WTC11 (cell line): ENCODE measurements at regions not wholly inside any gene's neighbourhood (a gene's known extent, or its start where the extent isn't known, plus 50 kb on each side); places are given as distances from the start of the nearest gene placed in this dataset.

ENCODE experiments used
- ATAC-seq: fragments of 200-7000 bp; cut with Tn5 transposase; 2 replicates; pipeline ENCODE4 v1.10.0; 2021; ENCODE audit warnings: mild to moderate bottlenecking, moderate library complexity
- CTCF ChIA-PET: fragments of 300-600 bp; sonication (Branson Sonifier 250); formaldehyde crosslinking; loops from one replicate; lab custom pipeline; 2021; ENCODE audit warnings: antibody characterized with exemption; lab: Charles Lee
- POLR2A ChIA-PET: fragments of 350-600 bp; sonication (Branson Sonifier 250); formaldehyde crosslinking; loops from one replicate; lab custom pipeline; 2021; ENCODE audit warnings: antibody characterized with exemption; lab: Charles Lee
- DNase-seq: peaks from one replicate; pipeline ENCODE4 v3.0.0; 2021; ENCODE audit warnings: low spot score
- H3K27ac Mint-ChIP-seq: 2 replicates; pipeline ENCODE4 v1.8.0; 2021; ENCODE audit warnings: mixed read lengths
- H3K27me3 Mint-ChIP-seq: 2 replicates; pipeline ENCODE4 v1.8.0; 2021; ENCODE audit warnings: low read depth, mild to moderate bottlenecking, moderate library complexity, mixed read lengths
- H3K36me3 Mint-ChIP-seq: 2 replicates; pipeline ENCODE4 v1.8.0; 2021; ENCODE audit warnings: mixed read lengths
- H3K4me1 Mint-ChIP-seq: 2 replicates; pipeline ENCODE4 v1.8.0; 2022; ENCODE audit warnings: mixed read lengths
- H3K4me3 Mint-ChIP-seq: 2 replicates; pipeline ENCODE4 v1.8.0; 2021; ENCODE audit warnings: mild to moderate bottlenecking, moderate library complexity, mixed read lengths
- H3K9me3 Mint-ChIP-seq: 2 replicates; pipeline ENCODE4 v1.8.0; 2021; ENCODE audit warnings: mixed read lengths
- AFF4 ChIP-seq: sonication (generic); formaldehyde crosslinking; IDR thresholded peaks from 2 replicates; pipeline ENCODE4 v1.8.1; 2023; ENCODE audit warnings: mild to moderate bottlenecking, missing genetic modification reagents, borderline replicate concordance
- AR ChIP-seq: fragments of 250-450 bp; sonication (Bioruptor Pico); IDR thresholded peaks from 2 replicates; pipeline ENCODE4 v1.9.0; 2021; ENCODE audit warnings: mild to moderate bottlenecking
- CBFB ChIP-seq: sonication (generic); formaldehyde crosslinking; IDR thresholded peaks from 2 replicates; pipeline ENCODE4 v1.8.1; 2022; ENCODE audit warnings: mild to moderate bottlenecking, low read depth, missing genetic modification reagents
- EMX1 ChIP-seq: fragments of 250-450 bp; sonication (Bioruptor Pico); IDR thresholded peaks from 2 replicates; pipeline ENCODE4 v1.8.0; 2021; ENCODE audit warnings: mild to moderate bottlenecking
- GABPB1 ChIP-seq: sonication (generic); formaldehyde crosslinking; IDR thresholded peaks from 2 replicates; pipeline ENCODE4 v1.8.1; 2023; ENCODE audit warnings: mild to moderate bottlenecking, missing genetic modification reagents
- IRF1 ChIP-seq: sonication (generic); formaldehyde crosslinking; IDR thresholded peaks from 2 replicates; pipeline ENCODE4 v1.8.0; 2023; ENCODE audit warnings: missing genetic modification reagents
- NFYB ChIP-seq: sonication (generic); formaldehyde crosslinking; conservative IDR thresholded peaks from 2 replicates; pipeline ENCODE4 v1.8.0; 2022; ENCODE audit warnings: low read depth, missing genetic modification reagents
- OVOL2 ChIP-seq: fragments of 250-450 bp; sonication (Bioruptor Pico); IDR thresholded peaks from 2 replicates; pipeline ENCODE4 v1.9.0; 2021; ENCODE audit warnings: mild to moderate bottlenecking, borderline replicate concordance
- SMAD3 ChIP-seq: sonication (generic); formaldehyde crosslinking; IDR thresholded peaks from 2 replicates; pipeline ENCODE4 v1.8.0; 2022; ENCODE audit warnings: missing genetic modification reagents, mild to moderate bottlenecking, borderline replicate concordance
- STAT6 ChIP-seq: sonication (generic); formaldehyde crosslinking; conservative IDR thresholded peaks from 2 replicates; pipeline ENCODE4 v1.8.1; 2023; ENCODE audit warnings: mild to moderate bottlenecking, low read depth, missing genetic modification reagents, moderate library complexity
- ZNF219 ChIP-seq: sonication (generic); formaldehyde crosslinking; IDR thresholded peaks from 2 replicates; pipeline ENCODE4 v1.8.0; 2023; ENCODE audit warnings: missing genetic modification reagents, mild to moderate bottlenecking, borderline replicate concordance
- ZNF263 ChIP-seq: sonication (generic); formaldehyde crosslinking; IDR thresholded peaks from 2 replicates; pipeline ENCODE4 v1.8.1; 2022; ENCODE audit warnings: low read depth, mild to moderate bottlenecking, moderate library complexity, missing genetic modification reagents
- ZNF396 ChIP-seq: fragments of 250-450 bp; sonication (Bioruptor Pico); IDR thresholded peaks from 2 replicates; pipeline ENCODE4 v1.8.0; 2021; ENCODE audit warnings: mild to moderate bottlenecking, moderate library complexity, borderline replicate concordance
- TF ChIP-seq, protein P1 (sequence below): fragments of 250-450 bp; sonication (Bioruptor Pico); IDR thresholded peaks from 2 replicates; pipeline ENCODE4 v1.9.0; 2021; ENCODE audit warnings: mild to moderate bottlenecking, borderline replicate concordance

DNA sequence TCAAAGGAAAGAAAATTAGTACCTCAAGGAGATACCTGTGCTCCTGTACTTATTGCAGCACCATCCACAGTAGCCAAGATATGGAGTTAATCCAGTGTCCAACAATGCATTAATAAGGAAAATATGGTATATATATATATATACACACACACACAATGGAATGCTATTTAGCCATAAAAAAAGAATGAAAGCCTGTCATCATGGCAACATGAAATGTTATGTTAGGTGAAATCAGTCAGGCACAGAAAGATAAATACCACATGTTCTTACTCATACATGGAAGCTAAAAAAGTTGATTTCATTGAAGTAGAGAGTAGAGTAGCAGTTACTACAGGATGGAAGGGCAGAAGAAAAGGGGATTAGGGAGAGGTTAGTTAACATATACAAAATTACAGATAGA is 601.5 kb downstream of the ANXA1 start (continued):
- TF ChIP-seq, protein P1, sequence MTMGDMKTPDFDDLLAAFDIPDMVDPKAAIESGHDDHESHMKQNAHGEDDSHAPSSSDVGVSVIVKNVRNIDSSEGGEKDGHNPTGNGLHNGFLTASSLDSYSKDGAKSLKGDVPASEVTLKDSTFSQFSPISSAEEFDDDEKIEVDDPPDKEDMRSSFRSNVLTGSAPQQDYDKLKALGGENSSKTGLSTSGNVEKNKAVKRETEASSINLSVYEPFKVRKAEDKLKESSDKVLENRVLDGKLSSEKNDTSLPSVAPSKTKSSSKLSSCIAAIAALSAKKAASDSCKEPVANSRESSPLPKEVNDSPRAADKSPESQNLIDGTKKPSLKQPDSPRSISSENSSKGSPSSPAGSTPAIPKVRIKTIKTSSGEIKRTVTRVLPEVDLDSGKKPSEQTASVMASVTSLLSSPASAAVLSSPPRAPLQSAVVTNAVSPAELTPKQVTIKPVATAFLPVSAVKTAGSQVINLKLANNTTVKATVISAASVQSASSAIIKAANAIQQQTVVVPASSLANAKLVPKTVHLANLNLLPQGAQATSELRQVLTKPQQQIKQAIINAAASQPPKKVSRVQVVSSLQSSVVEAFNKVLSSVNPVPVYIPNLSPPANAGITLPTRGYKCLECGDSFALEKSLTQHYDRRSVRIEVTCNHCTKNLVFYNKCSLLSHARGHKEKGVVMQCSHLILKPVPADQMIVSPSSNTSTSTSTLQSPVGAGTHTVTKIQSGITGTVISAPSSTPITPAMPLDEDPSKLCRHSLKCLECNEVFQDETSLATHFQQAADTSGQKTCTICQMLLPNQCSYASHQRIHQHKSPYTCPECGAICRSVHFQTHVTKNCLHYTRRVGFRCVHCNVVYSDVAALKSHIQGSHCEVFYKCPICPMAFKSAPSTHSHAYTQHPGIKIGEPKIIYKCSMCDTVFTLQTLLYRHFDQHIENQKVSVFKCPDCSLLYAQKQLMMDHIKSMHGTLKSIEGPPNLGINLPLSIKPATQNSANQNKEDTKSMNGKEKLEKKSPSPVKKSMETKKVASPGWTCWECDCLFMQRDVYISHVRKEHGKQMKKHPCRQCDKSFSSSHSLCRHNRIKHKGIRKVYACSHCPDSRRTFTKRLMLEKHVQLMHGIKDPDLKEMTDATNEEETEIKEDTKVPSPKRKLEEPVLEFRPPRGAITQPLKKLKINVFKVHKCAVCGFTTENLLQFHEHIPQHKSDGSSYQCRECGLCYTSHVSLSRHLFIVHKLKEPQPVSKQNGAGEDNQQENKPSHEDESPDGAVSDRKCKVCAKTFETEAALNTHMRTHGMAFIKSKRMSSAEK (CRISPR knock-in tag), result no peak
- no peak for TF ChIP-seq NFYB (CRISPR knock-in tag)
- TF ChIP-seq SMAD3, result no peak
- no peak for TF ChIP-seq AFF4 (CRISPR knock-in tag)
- TF ChIP-seq GABPB1, result no peak
- TF ChIP-seq ZNF396 (CRISPR knock-in tag), result no peak

DNA sequence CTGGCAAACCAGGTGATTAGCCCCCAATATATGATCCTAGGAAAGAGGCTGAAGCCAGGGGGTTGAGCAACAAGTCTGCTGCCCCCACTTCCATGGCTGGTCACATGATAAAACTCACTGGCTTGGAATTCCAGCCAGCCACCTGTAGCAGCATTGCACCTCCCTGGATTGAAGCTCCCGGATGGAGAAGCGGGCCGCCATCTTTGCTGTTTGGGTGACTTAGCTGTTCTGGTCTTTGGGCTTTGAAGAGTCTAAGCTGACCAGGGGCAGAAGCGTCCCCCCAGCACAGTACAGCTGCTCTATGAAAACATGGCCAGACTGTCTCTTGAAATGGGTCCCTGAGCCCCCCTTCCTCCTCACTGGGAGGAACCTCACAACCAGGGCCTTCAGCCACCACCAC is 610.2 kb downstream of the ANXA1 start:
- TF ChIP-seq AR (CRISPR knock-in tag) (no peak), ZNF219 (no peak), ZNF263 (CRISPR knock-in tag) (no peak)
- CTCF ChIA-PET, result no interaction called here
- no peak overlapping the region for H3K4me3 Mint-ChIP-seq
- no peak for ATAC-seq
- peaks cover 18% of the 10 kb centered on the region for H3K9me3 Mint-ChIP-seq
- no peak overlapping the region for H3K27ac Mint-ChIP-seq
- no peaks in the 10 kb centered on the region for H3K4me1 Mint-ChIP-seq
- POLR2A ChIA-PET, result no interaction called here
- no peak for DNase-seq
- H3K27me3 Mint-ChIP-seq, result no peaks in the 10 kb centered on the region
- H3K36me3 Mint-ChIP-seq, result 0 out of 2 replicates have a peak, but pooled peaks cover 3% of the 10 kb centered on the region

DNA sequence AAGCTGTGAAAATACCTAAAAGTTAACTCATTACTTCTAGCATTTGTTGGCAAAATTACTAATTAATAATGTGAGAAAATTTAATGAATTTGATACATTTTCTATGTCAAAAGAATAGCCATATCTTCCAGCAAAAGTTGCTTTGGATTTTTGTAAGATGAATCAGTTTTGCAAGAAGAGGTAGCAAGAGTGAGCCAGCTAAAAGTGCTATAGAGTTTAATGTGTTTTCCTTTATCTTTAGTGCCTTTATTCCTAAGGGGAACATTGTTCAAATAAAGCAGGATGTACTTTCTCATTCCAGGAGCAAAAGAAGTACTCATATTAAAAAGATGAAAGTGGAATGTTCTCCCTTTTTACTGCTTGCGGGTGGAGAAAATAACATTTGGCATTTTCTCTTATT is 622.2 kb downstream of the ANXA1 start:
- POLR2A ChIA-PET, result no interaction called here
- H3K27me3 Mint-ChIP-seq, result no peaks in the 10 kb centered on the region

More for the DNA sequence above, 622.2 kb downstream of the ANXA1 start:
- no peak for TF ChIP-seq EMX1 (CRISPR knock-in tag)
- no peak for TF ChIP-seq OVOL2 (CRISPR knock-in tag)
- TF ChIP-seq NFYB (CRISPR knock-in tag), result no peak
- TF ChIP-seq IRF1 (CRISPR knock-in tag), result no peak
- no peak for TF ChIP-seq STAT6
- no peak for TF ChIP-seq CBFB (CRISPR knock-in tag)
- TF ChIP-seq, all 79 proteins: peak for 0
- H3K36me3 Mint-ChIP-seq, result no peaks in the 10 kb centered on the region
- no peaks in the 10 kb centered on the region for H3K4me1 Mint-ChIP-seq
- H3K4me3 Mint-ChIP-seq, result no peak overlapping the region
- DNase-seq (no peak), ATAC-seq (no peak)
- H3K27ac Mint-ChIP-seq, result no peak overlapping the region
- CTCF ChIA-PET, result no interaction called here
- H3K9me3 Mint-ChIP-seq, result no peaks in the 10 kb centered on the region; the same call in 1 of the 2 replicates
